ENCODE measurements at regions not wholly inside any gene's neighbourhood (a gene's known extent, or its start where the extent isn't known, plus 50 kb on each side); places are given as distances from the start of the nearest gene placed in this dataset.

- H3K4me3 ChIP-seq (ENCODE audit: low read length): no peak overlapping the region
- DNase-seq (ENCODE audit: low read depth): peak; percentile 73
- no peak for TF ChIP-seq CTCF (conservative IDR thresholded peaks at IDR 0.05; ENCODE audit: low read length)
These were observed 427.7 kb upstream of the RUNX1 start for GRCh38 chr21:35476621-35477395.

- no peak for TF ChIP-seq CTCF (conservative IDR thresholded peaks at IDR 0.05; ENCODE audit: low read length)
- H3K4me3 ChIP-seq (ENCODE audit: low read length): no peak overlapping the region
- peak; percentile 64 for DNase-seq (ENCODE audit: low read depth)
These were observed 426.7 kb upstream of the RUNX1 start for GRCh38 chr21:35475762-35476161.

GRCh38 chr21:35475009-35475408 lies 425.9 kb upstream of the RUNX1 start:
- no peak overlapping the region for H3K4me3 ChIP-seq (ENCODE audit: low read length)
- peak; percentile 65 for DNase-seq (ENCODE audit: low read depth)

GRCh38 chr21:35473496-35473895 lies 424.4 kb upstream of the RUNX1 start:
- DNase-seq (ENCODE audit: low read depth): no peak
- no peak for TF ChIP-seq CTCF (conservative IDR thresholded peaks at IDR 0.05; ENCODE audit: low read length)
- H3K4me3 ChIP-seq (ENCODE audit: low read length): no peak overlapping the region

More at GRCh38 chr21:35475009-35475408, 425.9 kb upstream of the RUNX1 start:
- TF ChIP-seq CTCF (conservative IDR thresholded peaks at IDR 0.05; ENCODE audit: low read length): no peak

- no peak for TF ChIP-seq CTCF (conservative IDR thresholded peaks at IDR 0.05; ENCODE audit: low read length)
- H3K4me3 ChIP-seq (ENCODE audit: low read length): no peak overlapping the region
- DNase-seq (ENCODE audit: low read depth): no peak
These were observed 421.4 kb upstream of the RUNX1 start for GRCh38 chr21:35470522-35470921.

GRCh38 chr21:35469498-35469897 lies 420.4 kb upstream of the RUNX1 start:
- peak; percentile 94 for DNase-seq (ENCODE audit: low read depth)
- no peak overlapping the region for H3K4me3 ChIP-seq (ENCODE audit: low read length)
- TF ChIP-seq CTCF (conservative IDR thresholded peaks at IDR 0.05; ENCODE audit: low read length): no peak

- TF ChIP-seq CTCF (conservative IDR thresholded peaks at IDR 0.05; ENCODE audit: low read length): no peak
These were observed 419.9 kb upstream of the RUNX1 start for GRCh38 chr21:35468991-35469390.

More at GRCh38 chr21:35468991-35469390, 419.9 kb upstream of the RUNX1 start:
- no peak overlapping the region for H3K4me3 ChIP-seq (ENCODE audit: low read length)
- peak; percentile 34 for DNase-seq (ENCODE audit: low read depth)
